ENCODE measurements at regions not wholly inside any gene's neighbourhood (a gene's known extent, or its start where the extent isn't known, plus 50 kb on each side); places are given as distances from the start of the nearest gene placed in this dataset.

- H3K4me2 ChIP-seq (ENCODE audit: low read depth, low read length): no peak overlapping the region
- H2AFZ ChIP-seq (ENCODE audit: low read length): no peak overlapping the region
- H3K4me1 ChIP-seq (ENCODE audit: insufficient read depth, low read length): no peaks in the 10 kb centered on the region
- ATAC-seq (no peak), DNase-seq (ENCODE audit: low spot score) (no peak), FAIRE-seq (no peak)
- no peaks in the 10 kb centered on the region for H3K27me3 ChIP-seq (ENCODE audit: control insufficient read depth in 1 of 2, insufficient read depth in 2 of 2, low read length in 2 of 2)
- ChIA-PET CTCF (ENCODE audit: low intra/inter-chr PET ratio, low total read pairs) (no interaction called here), POLR2A (no interaction called here)
- in situ Hi-C loops (cut with HindIII; ENCODE audit: extremely low pct_ligation_motif_present, low pct_unique_long_range_greater_than_20kb): loop anchor here (25.0 kb wide), 1 partner anchor 557 kb away; no protein-coding TSS in a partner anchor
- no peak overlapping the region for H3K9ac ChIP-seq (ENCODE audit: insufficient read depth, low read depth, low read length)
- 9% methylated on average over 4 of the region's 4 CpGs for whole genome bisulfite sequencing (ENCODE audit: low lambda C conversion rate)
- no peak for TF ChIP-seq ZNF616 (CRISPR knock-in tag; IDR thresholded peaks at IDR 0.05; ENCODE audit: low read depth)
- TF ChIP-seq, protein P1, sequence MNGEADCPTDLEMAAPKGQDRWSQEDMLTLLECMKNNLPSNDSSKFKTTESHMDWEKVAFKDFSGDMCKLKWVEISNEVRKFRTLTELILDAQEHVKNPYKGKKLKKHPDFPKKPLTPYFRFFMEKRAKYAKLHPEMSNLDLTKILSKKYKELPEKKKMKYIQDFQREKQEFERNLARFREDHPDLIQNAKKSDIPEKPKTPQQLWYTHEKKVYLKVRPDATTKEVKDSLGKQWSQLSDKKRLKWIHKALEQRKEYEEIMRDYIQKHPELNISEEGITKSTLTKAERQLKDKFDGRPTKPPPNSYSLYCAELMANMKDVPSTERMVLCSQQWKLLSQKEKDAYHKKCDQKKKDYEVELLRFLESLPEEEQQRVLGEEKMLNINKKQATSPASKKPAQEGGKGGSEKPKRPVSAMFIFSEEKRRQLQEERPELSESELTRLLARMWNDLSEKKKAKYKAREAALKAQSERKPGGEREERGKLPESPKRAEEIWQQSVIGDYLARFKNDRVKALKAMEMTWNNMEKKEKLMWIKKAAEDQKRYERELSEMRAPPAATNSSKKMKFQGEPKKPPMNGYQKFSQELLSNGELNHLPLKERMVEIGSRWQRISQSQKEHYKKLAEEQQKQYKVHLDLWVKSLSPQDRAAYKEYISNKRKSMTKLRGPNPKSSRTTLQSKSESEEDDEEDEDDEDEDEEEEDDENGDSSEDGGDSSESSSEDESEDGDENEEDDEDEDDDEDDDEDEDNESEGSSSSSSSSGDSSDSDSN (CRISPR knock-in tag; IDR thresholded peaks at IDR 0.05): no peak
- no peak for TF ChIP-seq HCFC1 (IDR thresholded peaks at IDR 0.05; ENCODE audit: low read depth, low read length)
- TF ChIP-seq, protein P2, sequence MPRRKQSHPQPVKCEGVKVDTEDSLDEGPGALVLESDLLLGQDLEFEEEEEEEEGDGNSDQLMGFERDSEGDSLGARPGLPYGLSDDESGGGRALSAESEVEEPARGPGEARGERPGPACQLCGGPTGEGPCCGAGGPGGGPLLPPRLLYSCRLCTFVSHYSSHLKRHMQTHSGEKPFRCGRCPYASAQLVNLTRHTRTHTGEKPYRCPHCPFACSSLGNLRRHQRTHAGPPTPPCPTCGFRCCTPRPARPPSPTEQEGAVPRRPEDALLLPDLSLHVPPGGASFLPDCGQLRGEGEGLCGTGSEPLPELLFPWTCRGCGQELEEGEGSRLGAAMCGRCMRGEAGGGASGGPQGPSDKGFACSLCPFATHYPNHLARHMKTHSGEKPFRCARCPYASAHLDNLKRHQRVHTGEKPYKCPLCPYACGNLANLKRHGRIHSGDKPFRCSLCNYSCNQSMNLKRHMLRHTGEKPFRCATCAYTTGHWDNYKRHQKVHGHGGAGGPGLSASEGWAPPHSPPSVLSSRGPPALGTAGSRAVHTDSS (CRISPR knock-in tag; conservative IDR thresholded peaks at IDR 0.05): no peak
- no peak for TF ChIP-seq EP300 (IDR thresholded peaks at IDR 0.05; ENCODE audit: low read depth in 2 of 2, low read length in 2 of 2)
- no peak for TF ChIP-seq EP300 (CRISPR knock-in tag; IDR thresholded peaks at IDR 0.05; ENCODE audit: borderline replicate concordance)
- no peak for TF ChIP-seq SNAI1 (CRISPR knock-in tag; IDR thresholded peaks at IDR 0.05; ENCODE audit: borderline replicate concordance)
- no peak for TF ChIP-seq ZNF253 (CRISPR knock-in tag; IDR thresholded peaks at IDR 0.05; ENCODE audit: borderline replicate concordance)
- no peak for TF ChIP-seq SALL2 (CRISPR knock-in tag; IDR thresholded peaks at IDR 0.05)
- no peak for TF ChIP-seq STAT5B (CRISPR knock-in tag; IDR thresholded peaks at IDR 0.05)
- TF ChIP-seq ATF4 (CRISPR knock-in tag; IDR thresholded peaks at IDR 0.05): no peak
- no peak for TF ChIP-seq ZNF709 (CRISPR knock-in tag; IDR thresholded peaks at IDR 0.05)
- TF ChIP-seq NFATC3 (CRISPR knock-in tag; IDR thresholded peaks at IDR 0.05): no peak
- no peak for TF ChIP-seq ZNF510 (CRISPR knock-in tag; IDR thresholded peaks at IDR 0.05; ENCODE audit: low read depth)
- no peak for TF ChIP-seq ASH2L (IDR thresholded peaks at IDR 0.05; ENCODE audit: insufficient read length, low read depth, low read length)
- no peak for TF ChIP-seq TRIM24 (CRISPR knock-in tag; IDR thresholded peaks at IDR 0.05)
- no peak for TF ChIP-seq SRY (CRISPR knock-in tag; IDR thresholded peaks at IDR 0.05)
- no peaks in the 10 kb centered on the region for H4K20me1 ChIP-seq (ENCODE audit: insufficient read depth, low read length)
- no peaks in the 10 kb centered on the region for H3K9me3 ChIP-seq (ENCODE audit: low read length)
- no peaks in the 10 kb centered on the region for H3K79me2 ChIP-seq (ENCODE audit: insufficient read depth, low read length)
- no TSS peak for BruUV-seq (replicated peaks)
- H3K4me3 ChIP-seq (replicated peaks in 1 of 3; ENCODE audit: insufficient read depth in 1 of 3, low read depth in 2 of 3, low read length in 3 of 3): no peak overlapping the region
- H3K36me3 ChIP-seq (replicated peaks in 1 of 2; ENCODE audit: control insufficient read depth in 1 of 2, insufficient read depth in 2 of 2, low read length in 2 of 2): no peaks in the 10 kb centered on the region
- intact Hi-C loops (cut with micrococcal nuclease; ENCODE audit: unreplicated experiment): no loop called here
- no peak overlapping the region for H3K27ac ChIP-seq (ENCODE audit: extremely low read length, insufficient read depth, low read length)
These were observed 204.9 kb downstream of the CDH7 start for GRCh38 chr18:65955747-65956146.
